ENCODE measurements at regions not wholly inside any gene's neighbourhood (a gene's known extent, or its start where the extent isn't known, plus 50 kb on each side); places are given as distances from the start of the nearest gene placed in this dataset.

- no peak for DNase-seq (ENCODE audit: low read depth, low spot score)
Observed at GRCh38 chr2:2831633-2832032, 500.6 kb upstream of the MYT1L start.

- no peak for DNase-seq (ENCODE audit: low read depth, low spot score)
Observed at GRCh38 chr2:2830576-2830975, 499.5 kb upstream of the MYT1L start.

GRCh38 chr2:2828774-2829368, 497.8 kb upstream of the MYT1L start:
- DNase-seq (ENCODE audit: low read depth, low spot score) = no peak

- DNase-seq (ENCODE audit: low read depth, low spot score) = no peak
Observed at GRCh38 chr2:2827761-2828221, 496.7 kb upstream of the MYT1L start.

- DNase-seq (ENCODE audit: low read depth, low spot score) = no peak
Observed at GRCh38 chr2:2827046-2827636, 496.1 kb upstream of the MYT1L start.

GRCh38 chr2:2826621-2827020, 495.5 kb upstream of the MYT1L start:
- no peak for DNase-seq (ENCODE audit: low read depth, low spot score)

- DNase-seq (ENCODE audit: low read depth, low spot score) = no peak
Observed at GRCh38 chr2:2826209-2826551, 495.1 kb upstream of the MYT1L start.

- DNase-seq (ENCODE audit: low read depth, low spot score) = no peak
Observed at GRCh38 chr2:2825516-2826208, 494.6 kb upstream of the MYT1L start.

GRCh38 chr2:2825062-2825461, 494.0 kb upstream of the MYT1L start:
- no peak for DNase-seq (ENCODE audit: low read depth, low spot score)

GRCh38 chr2:2824588-2824987, 493.5 kb upstream of the MYT1L start:
- no peak for DNase-seq (ENCODE audit: low read depth, low spot score)

- no peak for DNase-seq (ENCODE audit: low read depth, low spot score)
Observed at GRCh38 chr2:2823061-2823753, 492.1 kb upstream of the MYT1L start.

- DNase-seq (ENCODE audit: low read depth, low spot score) = no peak
Observed at GRCh38 chr2:2822143-2822542, 491.1 kb upstream of the MYT1L start.

- no peak for DNase-seq (ENCODE audit: low read depth, low spot score)
Observed at GRCh38 chr2:2812648-2813047, 481.6 kb upstream of the MYT1L start.

GRCh38 chr2:2812117-2812516, 481.0 kb upstream of the MYT1L start:
- DNase-seq (ENCODE audit: low read depth, low spot score) = no peak

- no peak for DNase-seq (ENCODE audit: low read depth, low spot score)
Observed at GRCh38 chr2:2810504-2810903, 479.4 kb upstream of the MYT1L start.

GRCh38 chr2:2809771-2810170, 478.7 kb upstream of the MYT1L start:
- DNase-seq (ENCODE audit: low read depth, low spot score) = no peak

- no peak for DNase-seq (ENCODE audit: low read depth, low spot score)
Observed at GRCh38 chr2:2808551-2809058, 477.5 kb upstream of the MYT1L start.

- DNase-seq (ENCODE audit: low read depth, low spot score) = no peak
Observed at GRCh38 chr2:2806711-2807110, 475.6 kb upstream of the MYT1L start.

- no peak for DNase-seq (ENCODE audit: low read depth, low spot score)
Observed at GRCh38 chr2:2805263-2805662, 474.2 kb upstream of the MYT1L start.

- no peak for DNase-seq (ENCODE audit: low read depth, low spot score)
Observed at GRCh38 chr2:2804528-2804927, 473.5 kb upstream of the MYT1L start.

- no peak for DNase-seq (ENCODE audit: low read depth, low spot score)
Observed at GRCh38 chr2:2801458-2801857, 470.4 kb upstream of the MYT1L start.

GRCh38 chr2:2800697-2801096, 469.6 kb upstream of the MYT1L start:
- no peak for DNase-seq (ENCODE audit: low read depth, low spot score)

Data from activated naive CD8-positive, alpha-beta T cell treated with anti-CD3 and anti-CD28 coated beads, Interleukin-2, amount 50 U/mL, for 16 hours (primary cell).